HG03045 (cell line): ENCODE measurements at regions not wholly inside any gene's neighbourhood (a gene's known extent, or its start where the extent isn't known, plus 50 kb on each side); places are given as distances from the start of the nearest gene placed in this dataset.
A peak's percentile ranks its signal among the peaks of the same experiment; 100 is the strongest.
"Not testable (repeated sequence)": the region's sequence is repeated elsewhere in the genome, so short reads cannot be mapped to it uniquely, and the experiment has no call there.

Source experiments
- ATAC-seq: cut with Tn5 transposase; IDR thresholded peaks from one replicate; pipeline ENCODE4 v1.9.1; 2021; ENCODE audit warnings: mild to moderate bottlenecking, moderate library complexity; ENCODE audit not compliant: unreplicated experiment

DNA sequence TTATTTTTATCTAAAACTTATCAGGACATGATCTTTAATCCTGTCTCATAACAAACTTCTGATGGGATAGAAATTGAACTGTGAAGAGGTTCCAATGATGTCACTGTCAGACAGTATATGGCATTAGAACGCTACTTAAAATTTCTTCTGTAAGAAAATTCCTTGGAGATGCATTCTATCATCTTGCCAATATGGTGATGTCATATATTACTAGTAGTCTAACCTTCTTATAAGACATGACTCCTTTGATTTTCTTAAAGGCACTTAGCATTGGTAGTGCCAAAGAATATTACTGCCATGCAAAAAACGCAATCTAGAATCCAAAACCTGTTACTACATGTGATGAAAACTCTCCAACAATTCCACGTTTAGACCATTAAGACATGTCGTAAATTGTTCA lies 131.1 kb downstream of the SLC25A46 start:
- ATAC-seq, result no peak

DNA sequence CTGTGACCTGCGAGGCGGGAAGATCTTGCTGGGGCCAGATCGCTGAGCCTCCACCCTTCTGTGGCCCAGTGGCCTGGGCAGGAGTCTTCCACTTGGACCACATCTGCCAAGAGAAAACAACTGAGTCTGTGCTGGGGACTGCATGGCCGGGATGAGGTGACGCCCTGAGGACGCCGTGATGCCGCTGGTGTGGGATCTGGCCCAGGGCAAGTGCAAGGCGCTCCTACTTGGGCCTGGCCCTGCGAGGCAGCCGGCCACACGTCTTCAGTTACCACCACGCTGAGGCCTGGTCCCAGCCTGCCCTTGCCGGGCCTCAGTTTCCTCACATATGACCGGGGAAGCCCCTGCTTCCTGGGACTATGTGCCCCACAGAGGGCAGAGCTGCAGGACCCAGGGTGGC lies 133.4 kb downstream of the SLC25A46 start:
- no peak for ATAC-seq

DNA sequence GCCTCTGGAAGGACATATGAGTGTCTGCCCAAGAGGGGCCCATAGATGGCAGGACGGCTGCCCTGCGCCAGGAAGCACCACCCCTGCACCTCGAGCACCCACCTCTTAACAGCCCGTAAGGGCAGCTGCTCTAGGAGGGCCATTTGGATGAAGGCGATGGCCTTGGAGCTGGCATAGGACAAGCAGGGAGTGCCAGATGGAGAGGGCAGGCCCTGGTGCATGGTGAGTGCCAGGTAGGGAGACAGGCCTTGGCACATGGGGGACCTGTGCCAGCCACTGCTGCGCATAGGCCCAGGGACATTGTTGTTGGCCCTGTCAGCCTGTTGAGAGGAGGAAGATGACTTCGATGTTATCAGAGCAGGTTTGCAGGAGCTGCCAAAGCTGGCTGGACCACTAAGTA lies 134.2 kb downstream of the SLC25A46 start:
- no peak for ATAC-seq

DNA sequence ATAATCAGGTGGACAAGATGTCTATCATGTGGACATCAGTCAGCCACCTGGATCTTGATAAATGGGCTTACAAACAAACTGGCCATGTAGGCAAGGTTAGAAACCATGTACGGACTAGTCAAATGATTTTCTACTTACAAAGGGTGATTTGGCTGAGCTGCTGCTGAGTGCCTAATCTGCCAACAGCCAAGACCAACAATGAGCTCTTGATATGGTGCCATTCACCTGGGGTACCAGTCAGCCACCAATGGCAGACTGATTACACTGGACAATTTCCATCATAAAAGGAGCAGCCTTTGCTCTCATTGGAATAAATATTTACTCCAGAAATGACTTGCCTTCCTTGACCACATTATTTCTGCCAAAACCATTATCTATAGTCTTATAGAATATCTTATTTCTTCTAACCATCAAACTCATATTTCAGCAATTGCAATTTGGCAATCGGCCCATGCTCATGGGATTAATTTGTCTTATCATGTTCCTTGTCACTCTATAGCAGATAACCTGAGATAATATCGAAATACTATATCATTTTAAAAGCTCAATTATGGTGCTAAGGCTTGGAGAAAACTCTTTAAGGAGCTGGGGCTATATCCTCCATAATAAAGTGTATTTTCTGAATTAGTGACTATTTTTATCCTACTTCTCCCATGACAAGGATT lies 135.1 kb downstream of the SLC25A46 start:
- no peak for ATAC-seq

DNA sequence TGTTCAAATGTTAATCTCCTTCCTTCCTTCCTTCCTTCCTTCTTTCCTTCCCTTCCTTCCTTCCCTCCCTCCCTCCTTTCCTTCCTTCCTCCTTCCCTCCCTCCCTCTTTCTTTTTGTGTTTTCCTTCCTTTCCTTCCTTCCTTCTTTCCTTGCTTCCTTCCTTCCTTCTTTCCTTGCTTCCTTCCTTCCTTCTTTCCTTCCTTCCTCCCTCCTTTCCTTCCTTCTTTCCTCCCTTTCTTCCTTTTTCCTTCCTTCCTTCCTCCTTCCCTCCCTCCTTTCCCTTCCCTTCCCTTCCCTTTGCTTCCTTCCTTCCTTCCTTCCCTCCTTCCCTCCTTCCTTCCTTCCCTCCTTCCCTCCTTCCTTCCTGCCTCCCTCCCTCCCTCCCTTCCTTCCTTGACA lies 136.3 kb downstream of the SLC25A46 start:
- ATAC-seq, result not testable (repeated sequence)

DNA sequence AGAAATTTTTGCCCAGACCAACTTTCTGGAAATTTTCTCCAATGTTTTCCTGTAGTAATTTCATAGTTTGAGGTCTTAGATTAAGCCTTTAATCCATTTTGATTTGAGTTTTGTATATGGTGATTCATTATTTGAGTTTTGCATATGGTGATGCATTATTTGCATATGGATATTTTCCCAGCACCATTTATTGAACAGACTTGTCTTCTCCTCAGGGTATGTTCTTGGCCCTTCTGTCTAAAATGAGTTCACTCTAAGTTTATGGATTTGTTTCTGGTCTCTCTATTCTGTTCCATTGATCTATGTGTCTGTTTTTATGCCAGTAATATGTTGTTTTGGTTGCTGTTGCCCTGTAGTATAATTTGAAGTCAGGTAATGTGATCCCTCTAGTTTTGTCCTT lies 139.3 kb downstream of the SLC25A46 start:
- ATAC-seq, result no peak

DNA sequence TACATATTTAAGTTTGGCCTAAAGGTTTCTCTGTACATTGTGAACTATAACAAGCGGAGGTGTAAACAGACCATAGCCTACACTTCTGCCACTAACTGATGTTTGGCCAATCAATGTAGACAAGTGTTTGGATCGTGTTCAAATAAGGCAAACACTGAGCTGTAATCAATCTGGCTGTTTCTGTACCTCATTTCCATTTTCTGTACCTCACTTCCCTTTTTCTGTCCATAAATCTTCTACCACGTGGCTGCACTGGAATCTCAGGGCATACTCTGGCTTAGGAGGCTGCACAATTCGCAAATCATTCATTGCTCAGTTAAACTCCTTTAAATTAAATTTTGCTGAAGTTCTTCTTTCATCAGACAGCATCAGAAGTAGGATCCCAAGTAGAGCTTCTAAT lies 140.9 kb downstream of the SLC25A46 start:
- no peak for ATAC-seq

DNA sequence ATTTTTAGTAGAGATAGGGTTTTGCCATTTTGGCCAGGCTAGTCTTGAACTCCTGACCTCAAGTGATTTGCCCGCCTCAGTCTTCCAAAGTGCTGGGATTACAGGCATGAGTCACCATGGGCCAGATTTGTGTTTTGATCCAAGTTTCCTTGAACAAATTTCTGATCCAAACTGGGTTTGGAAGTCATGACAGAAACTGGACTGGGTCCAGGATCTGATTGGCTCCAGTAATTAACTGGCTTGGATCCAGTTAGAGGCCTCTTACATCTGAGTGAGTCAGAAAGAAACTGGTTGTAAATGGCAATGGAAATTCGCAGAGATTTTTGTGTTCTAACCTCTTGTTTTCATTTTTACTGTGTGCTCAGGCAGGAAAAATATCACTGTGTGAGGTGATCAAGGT lies 141.6 kb downstream of the SLC25A46 start:
- ATAC-seq, result no peak

DNA sequence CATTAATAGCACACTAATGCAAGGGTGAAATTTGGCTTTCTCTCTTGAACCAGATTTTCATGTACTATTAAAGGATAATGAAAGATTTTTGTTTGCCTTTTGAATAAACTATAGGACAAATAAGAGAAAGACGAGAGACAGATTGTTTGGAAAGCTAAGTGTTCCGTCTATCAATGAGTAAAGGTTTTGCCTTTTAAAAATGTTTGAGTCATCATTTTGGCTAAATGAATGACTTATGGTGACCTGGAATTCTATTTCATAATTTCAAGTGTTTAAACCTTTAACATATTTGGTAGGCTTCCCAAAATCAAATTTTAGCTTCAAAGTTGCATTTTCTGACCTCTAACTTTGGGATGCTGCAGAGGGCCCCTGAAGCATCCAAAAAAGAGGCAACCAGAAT lies 145.2 kb downstream of the SLC25A46 start:
- ATAC-seq, result no peak

DNA sequence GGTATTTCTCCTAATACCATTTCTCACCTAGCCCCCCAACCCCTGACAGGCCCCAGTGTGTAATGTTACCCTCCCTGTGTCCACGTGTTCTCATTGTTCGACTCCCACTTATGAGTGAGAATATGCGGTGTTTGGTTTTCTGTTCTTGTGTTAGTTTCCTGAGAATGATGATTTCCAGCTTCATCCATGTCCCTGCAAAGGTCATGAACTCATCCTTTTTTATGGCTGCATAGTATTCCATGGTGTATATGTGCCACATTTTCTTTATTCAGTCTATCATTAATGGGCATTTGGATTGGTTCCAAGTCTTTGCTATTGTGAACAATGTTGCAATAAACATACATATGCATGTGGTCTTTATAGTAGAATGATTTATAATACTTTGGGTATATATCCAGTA lies 148.4 kb downstream of the SLC25A46 start:
- not testable (repeated sequence) for ATAC-seq

DNA sequence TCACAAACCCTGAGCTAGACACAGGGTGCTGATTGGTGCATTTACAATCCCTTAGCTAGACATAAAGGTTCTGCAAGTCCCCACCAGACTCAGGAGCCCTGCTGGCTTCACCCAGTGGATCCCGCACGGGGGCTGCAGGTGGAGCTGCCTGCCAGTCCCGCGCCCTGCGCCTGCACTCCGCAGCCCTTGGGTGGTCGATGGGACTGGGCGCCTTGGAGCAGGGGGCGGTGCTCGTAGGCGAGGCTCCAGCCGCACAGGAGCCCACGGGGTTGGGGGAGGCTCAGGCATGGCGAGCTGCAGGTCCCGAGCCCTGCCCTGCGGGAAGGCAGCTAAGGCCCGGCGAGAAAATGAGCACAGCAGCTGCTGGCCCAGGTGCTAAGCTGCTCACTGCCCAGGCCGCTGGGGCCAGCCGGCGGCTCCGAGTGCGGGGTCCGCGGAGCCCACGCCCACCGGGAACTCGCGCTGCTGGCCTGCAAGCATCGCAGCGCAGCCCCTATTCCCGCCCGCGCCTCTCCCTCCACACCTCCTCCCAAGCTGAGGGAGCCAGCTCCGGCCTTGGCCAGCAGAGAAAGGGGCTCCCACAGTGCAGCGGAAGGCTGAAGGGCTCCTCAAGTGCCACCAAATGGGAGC lies 155.2 kb downstream of the SLC25A46 start:
- not testable (repeated sequence) for ATAC-seq

DNA sequence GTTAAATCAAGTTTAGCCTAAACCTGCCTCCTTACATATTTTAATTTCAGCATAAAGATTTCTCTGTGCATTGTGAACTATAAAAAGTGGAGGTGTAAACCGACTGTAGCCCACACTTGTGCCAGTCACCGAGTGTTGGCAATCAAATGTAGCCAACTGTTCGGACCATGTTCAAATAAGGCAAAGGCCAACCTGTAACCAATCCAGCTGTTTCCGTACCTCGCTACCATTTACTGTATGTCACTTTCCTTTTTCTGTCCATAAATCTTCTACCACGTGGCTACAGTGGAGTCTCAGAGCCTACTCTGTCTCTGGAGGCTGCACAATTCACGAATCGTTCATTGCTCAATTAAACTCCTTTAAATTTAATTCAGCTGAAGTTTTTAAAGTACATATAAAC lies 156.0 kb downstream of the SLC25A46 start:
- no peak for ATAC-seq

DNA sequence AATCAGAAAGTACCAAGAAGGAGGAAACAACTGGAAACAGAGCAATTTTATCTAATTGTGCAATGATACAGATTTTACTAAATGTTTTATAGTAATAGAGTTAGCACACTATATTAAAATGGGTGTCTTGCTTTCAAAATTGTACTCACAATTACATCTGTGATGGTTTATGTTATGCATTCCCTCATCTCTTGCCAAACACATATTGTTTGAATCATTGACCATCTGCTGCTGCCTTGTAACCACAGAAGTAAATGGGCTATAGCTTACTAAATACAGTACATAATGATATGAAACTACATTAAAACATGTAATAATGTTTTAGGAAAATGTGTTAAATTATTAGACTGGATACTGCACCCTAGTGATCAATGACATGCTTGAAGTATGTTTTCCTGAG lies 158.1 kb downstream of the SLC25A46 start:
- no peak for ATAC-seq

DNA sequence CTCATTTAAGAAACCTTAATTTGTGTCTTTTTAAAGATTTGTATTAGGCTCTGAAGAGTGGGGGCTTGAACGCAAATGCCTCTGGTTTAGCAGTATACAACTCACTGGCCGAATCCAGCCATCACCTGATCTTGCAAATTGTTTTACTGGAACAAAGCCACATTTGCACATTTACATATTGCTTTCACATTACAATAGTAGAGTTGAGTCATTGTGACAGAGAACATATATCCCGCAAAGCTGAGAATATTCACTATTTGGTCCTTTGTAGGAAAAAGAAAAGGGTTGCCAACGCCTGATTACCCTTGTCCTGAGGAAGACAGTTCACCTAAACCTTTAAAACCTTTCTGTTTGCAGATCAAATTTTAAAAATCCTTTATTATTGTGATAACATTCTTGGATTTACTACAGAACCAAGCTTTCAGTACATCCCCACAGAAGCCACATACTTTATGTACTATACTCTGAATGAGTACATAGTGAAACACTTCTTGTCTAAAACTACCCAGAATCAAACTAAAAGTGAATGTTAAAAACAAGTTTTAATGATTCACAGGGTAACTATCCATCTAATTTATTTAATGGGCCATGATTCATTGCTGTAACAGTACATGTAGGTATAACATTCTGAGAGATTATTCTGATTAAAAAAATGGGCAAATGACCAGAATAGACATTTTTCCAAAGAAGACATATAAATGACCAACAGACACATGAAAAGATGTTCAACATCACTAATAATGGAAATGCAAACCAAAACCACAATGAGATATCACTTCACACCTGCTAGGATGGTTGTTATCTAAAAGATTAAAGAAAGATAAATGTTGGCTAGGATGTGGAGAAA lies 161.0 kb downstream of the SLC25A46 start:
- peak; percentile 86 for ATAC-seq

DNA sequence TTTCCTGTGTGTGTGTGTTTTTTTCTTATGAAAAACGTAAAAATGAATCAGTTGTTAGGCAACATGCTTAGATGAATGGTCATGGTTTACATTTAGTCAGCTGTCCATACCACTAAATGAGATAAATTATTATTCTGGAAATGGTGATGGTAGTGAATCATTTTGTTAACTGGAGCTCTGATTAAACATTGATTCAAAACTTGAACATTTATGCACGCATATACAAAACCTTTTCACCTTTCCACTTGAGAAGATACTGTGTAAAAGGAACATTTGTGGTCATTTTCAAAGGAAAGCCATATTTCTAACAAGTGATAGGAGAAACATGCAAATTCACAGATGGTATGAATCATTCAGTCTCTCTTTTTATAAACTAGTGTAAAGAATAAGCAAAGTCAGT lies 162.0 kb downstream of the SLC25A46 start:
- no peak for ATAC-seq

DNA sequence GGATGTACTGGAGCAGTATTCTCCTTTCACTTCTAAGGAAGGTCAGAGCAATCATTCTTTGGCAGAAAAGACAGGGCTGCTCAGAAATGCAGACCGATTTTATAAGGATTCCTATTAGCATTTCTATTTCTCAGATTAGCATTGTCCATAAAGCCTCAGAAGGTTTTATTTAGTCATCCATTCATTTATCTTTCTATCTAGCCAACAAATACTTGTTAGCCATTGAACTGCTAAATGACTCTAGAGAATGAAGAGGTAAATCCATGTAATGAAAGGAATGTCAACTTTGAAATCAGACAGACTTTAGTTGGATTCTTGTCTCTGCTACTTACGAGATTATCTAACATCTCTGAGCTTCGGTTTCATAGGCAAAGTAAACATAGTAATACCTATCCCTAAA lies 165.2 kb downstream of the SLC25A46 start:
- no peak for ATAC-seq

DNA sequence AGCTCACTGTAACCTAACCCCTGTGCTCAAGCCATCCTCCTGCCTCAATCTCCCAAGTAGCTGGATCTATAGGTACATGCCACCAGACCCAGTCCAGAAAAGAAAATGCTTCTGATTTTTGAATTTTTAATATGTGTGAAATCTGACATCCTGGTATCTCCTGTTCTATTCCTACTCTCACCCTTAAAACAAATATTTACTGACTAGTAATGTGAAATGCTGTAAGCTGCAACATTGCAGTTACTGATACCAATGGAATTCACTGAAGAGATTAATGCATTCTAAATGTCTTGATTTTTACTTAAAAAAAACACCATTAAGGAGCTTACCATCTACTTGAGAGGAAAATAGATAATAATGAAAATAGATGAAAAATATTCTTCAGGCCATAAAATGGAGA lies 162.7 kb upstream of the TSLP start:
- no peak for ATAC-seq

DNA sequence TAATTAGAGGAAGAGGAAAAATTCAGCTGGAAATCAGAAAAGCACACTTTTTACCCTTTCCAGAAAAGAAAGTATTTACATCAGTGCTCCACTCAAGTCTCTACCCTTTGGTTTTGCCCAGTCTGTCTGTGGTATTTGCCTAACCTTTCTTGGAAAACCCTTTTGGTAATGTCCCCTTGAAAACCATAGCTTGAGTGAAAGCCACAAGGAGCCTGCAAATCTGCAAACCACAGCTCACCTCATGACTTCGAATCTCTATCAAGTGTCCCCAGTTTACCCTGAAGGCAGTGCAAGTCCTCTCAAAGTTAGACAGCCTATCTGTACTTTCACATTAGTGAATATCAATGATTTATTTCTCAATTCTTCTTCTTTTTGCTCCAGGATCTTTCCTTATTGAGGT lies 162.1 kb upstream of the TSLP start:
- ATAC-seq, result peak; percentile 46

DNA sequence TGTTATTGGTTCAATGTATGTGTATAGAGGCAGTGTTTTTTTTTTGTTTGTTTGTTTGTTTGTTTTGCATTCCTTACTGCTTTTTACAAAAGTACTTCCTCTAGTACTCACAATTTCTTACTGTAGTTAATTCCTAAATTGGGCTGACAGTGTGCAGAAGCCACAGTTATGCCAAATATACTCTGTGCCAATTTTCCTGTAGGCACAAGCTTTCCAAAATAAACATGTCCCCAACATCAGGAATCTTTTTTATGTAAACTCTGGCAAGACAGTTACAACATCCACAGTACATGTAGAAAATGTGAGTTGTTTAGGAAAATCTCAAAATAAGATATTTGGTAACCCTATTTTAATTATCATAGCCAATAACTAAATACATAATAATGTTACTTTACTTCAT lies 161.6 kb upstream of the TSLP start:
- no peak for ATAC-seq

DNA sequence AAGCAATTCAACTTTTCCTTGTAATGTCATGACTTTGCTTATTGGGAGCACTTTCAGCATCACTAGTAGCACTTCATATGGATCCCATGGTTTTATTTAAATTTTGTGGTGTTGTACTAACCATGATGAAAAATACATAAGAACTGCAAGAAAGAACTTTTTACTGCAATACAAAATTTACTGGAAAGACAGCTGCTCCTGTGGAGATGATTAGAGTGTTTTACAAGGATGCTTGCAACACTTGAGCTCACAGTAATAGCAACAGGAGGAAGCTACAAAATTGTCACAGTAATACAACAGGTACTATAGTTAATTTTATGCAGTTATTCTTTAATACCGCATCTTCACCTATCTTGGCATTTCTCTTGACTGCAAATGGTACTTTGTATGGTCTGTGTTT lies 158.3 kb upstream of the TSLP start:
- no peak for ATAC-seq

DNA sequence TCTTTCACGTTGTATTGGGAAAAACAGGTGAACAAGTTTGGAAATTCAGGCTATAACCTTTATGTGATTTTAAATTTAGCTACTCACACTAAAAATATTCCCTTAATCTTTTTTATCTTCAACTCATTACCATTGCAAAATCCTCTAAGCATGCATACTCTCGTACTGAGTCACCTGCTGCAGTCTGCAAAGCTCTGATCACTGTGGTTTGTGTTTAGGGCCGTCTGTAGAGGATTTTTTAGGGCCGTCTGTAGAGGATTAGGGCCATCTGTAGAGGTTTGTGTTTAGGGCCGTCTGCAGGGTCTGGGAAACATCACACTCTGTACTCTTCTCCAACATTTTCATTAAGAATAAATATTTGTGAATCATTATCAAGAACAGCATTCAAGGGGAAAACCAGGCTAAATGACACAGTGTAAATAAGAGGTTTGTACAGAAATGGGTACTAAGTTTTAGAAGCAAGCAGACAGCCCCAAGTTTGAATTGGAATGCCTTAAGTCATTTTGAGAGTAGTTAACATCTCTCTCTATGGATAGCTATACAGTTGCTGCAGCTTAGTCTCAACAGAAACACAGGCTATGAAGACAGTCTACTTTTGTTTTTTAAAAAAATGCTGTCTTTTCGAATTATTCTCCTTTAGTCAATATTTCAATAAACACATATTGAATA lies 155.0 kb upstream of the TSLP start:
- ATAC-seq, result peak; percentile 62
